Prostate gland (tissue), 2 donors: ENCODE measurements at regions not wholly inside any gene's neighbourhood (a gene's known extent, or its start where the extent isn't known, plus 50 kb on each side); places are given as distances from the start of the nearest gene placed in this dataset.

Source experiments
- DNase-seq: peaks from one replicate; pipeline ENCODE4 v3.0.0-alpha.2; 2019; ENCODE audit warnings: low spot score
- H3K27ac ChIP-seq, 2 donors: fragments of 200-600 bp; sonication (generic); 2 replicates each; pipeline ENCODE4 v1.5.1; 2017 to 2019
- H3K27me3 ChIP-seq: fragments of 200-600 bp; sonication (generic); replicated peaks from 2 replicates; pipeline ENCODE4 v1.5.1; 2019; ENCODE audit not compliant: insufficient read depth
- H3K36me3 ChIP-seq, 2 donors: fragments of 200-600 bp; sonication (generic); 1 replicate in 1 of 2; 2 replicates in 1 of 2; pipeline versions ENCODE4 v1.5.1 to v1.8.1; 2017 to 2019
- H3K4me1 ChIP-seq: fragments of 200-600 bp; sonication (generic); replicated peaks from 2 replicates; pipeline ENCODE4 v1.5.1; 2019
- H3K4me3 ChIP-seq, 2 donors: fragments of 200-600 bp; sonication (generic); 2 replicates each; pipeline ENCODE4 v1.5.1; 2017 to 2019
- H3K9me3 ChIP-seq: fragments of 200-600 bp; sonication (generic); 2 replicates; pipeline ENCODE4 v1.5.1; 2017
- POLR2A ChIP-seq: fragments of 450-650 bp; IDR thresholded peaks from one replicate; pipeline ENCODE4 v1.6.1; 2016; ENCODE audit warnings: antibody characterized with exemption, mild to moderate bottlenecking
- POLR2AphosphoS5 ChIP-seq: sonication (generic); formaldehyde crosslinking; IDR thresholded peaks from one replicate; pipeline ENCODE4 v1.6.1; 2017; ENCODE audit warnings: antibody characterized with exemption
- WGBS: methylation state at CpG from one replicate; pipeline ENCODE4 v1.1.5; 2018; 5-methylcytosine and 5-hydroxymethylcytosine counted together
- intact Hi-C: fragments of 100-400 bp; cut with DNase I; formaldehyde crosslinking; loops from one replicate; pipeline ENCODE4 v1.14.2; 2022
- TF ChIP-seq, protein P1 (sequence below), 4 experiments: fragments of 200-600 bp in 2 of 4; fragments of 450-650 bp in 2 of 4; sonication (generic) in 2 of 4; IDR thresholded peaks; 1 replicate in 3 of 4; 2 replicates in 1 of 4; pipeline ENCODE4 v1.5.1; 2016 to 2019; ENCODE audit warnings: antibody characterized with exemption in 4 of 4, mild to moderate bottlenecking in 2 of 4, moderate library complexity in 2 of 4

- DNase-seq: no peak
- TF ChIP-seq, protein P1, sequence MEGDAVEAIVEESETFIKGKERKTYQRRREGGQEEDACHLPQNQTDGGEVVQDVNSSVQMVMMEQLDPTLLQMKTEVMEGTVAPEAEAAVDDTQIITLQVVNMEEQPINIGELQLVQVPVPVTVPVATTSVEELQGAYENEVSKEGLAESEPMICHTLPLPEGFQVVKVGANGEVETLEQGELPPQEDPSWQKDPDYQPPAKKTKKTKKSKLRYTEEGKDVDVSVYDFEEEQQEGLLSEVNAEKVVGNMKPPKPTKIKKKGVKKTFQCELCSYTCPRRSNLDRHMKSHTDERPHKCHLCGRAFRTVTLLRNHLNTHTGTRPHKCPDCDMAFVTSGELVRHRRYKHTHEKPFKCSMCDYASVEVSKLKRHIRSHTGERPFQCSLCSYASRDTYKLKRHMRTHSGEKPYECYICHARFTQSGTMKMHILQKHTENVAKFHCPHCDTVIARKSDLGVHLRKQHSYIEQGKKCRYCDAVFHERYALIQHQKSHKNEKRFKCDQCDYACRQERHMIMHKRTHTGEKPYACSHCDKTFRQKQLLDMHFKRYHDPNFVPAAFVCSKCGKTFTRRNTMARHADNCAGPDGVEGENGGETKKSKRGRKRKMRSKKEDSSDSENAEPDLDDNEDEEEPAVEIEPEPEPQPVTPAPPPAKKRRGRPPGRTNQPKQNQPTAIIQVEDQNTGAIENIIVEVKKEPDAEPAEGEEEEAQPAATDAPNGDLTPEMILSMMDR (IDR thresholded peaks at IDR 0.05): no peak
- no peak for TF ChIP-seq POLR2AphosphoS5
- no peak for TF ChIP-seq POLR2A
- no peak overlapping the region for H3K4me3 ChIP-seq
- H3K27ac ChIP-seq: no peak overlapping the region
- H3K36me3 ChIP-seq: no peaks in the 10 kb centered on the region
- no peaks in the 10 kb centered on the region for H3K9me3 ChIP-seq
- WGBS: 87% methylated on average over 3 of the region's 3 CpGs
- intact Hi-C loops: no loop called here
- no peaks in the 10 kb centered on the region for H3K27me3 ChIP-seq
- no peaks in the 10 kb centered on the region for H3K4me1 ChIP-seq
These were observed 707.9 kb upstream of the NRSN1 start for GRCh38 chr6:23418095-23418494.

GRCh38 chr6:23419046-23419445 lies 707.0 kb upstream of the NRSN1 start:
- H3K4me1 ChIP-seq: no peaks in the 10 kb centered on the region
- no peaks in the 10 kb centered on the region for H3K36me3 ChIP-seq
- DNase-seq: no peak
- no peak overlapping the region for H3K4me3 ChIP-seq
- no peaks in the 10 kb centered on the region for H3K27me3 ChIP-seq
- TF ChIP-seq POLR2A (no peak), POLR2AphosphoS5 (no peak)
- TF ChIP-seq, protein P1 (IDR thresholded peaks at IDR 0.05): no peak
- no peak overlapping the region for H3K27ac ChIP-seq
- intact Hi-C loops: no loop called here
- H3K9me3 ChIP-seq: no peaks in the 10 kb centered on the region
- 98% methylated on average over 1 of the region's 1 CpG for WGBS

- no peak for DNase-seq
- Histone ChIP-seq H3K4me3 (no peak overlapping the region), H3K27me3 (no peaks in the 10 kb centered on the region), H3K4me1 (no peaks in the 10 kb centered on the region), H3K9me3 (no peaks in the 10 kb centered on the region), H3K36me3 (no peaks in the 10 kb centered on the region), H3K27ac (no peak overlapping the region)
- intact Hi-C loops: no loop called here
- WGBS: 94% methylated on average over 4 of the region's 4 CpGs
- no peak for TF ChIP-seq POLR2AphosphoS5
- TF ChIP-seq, protein P1 (IDR thresholded peaks at IDR 0.05): no peak
- TF ChIP-seq POLR2A: no peak
These were observed 705.2 kb upstream of the NRSN1 start for GRCh38 chr6:23420659-23421350.

GRCh38 chr6:23424584-23424983 lies 701.4 kb upstream of the NRSN1 start:
- 97% methylated on average over 3 of the region's 3 CpGs for WGBS
- H3K27me3 ChIP-seq: no peaks in the 10 kb centered on the region
- no peaks in the 10 kb centered on the region for H3K4me1 ChIP-seq
- intact Hi-C loops: no loop called here
- H3K4me3 ChIP-seq: no peak overlapping the region
- no peak overlapping the region for H3K27ac ChIP-seq
- H3K36me3 ChIP-seq: no peaks in the 10 kb centered on the region
- H3K9me3 ChIP-seq: no peaks in the 10 kb centered on the region
- no peak for DNase-seq
- TF ChIP-seq POLR2A: no peak

DNA sequence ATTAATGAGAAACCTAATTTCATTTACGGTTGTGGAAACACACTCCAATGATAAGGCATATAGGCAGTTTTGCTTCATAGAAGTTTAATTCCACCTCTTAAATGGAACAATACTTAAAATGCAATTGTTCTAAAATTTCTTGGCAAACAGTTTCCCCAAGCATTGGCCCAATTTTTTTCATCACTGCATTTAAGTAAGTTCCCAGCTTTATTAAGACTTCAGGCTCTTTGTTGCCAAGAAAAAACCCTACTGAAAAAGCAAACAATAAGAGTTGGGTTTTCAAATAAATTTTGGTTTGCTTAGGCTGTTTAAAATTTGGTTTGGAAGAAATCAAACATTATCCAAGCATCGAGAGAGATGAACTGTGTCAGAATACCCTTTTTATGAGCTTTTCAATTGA lies 690.9 kb upstream of the NRSN1 start:
- H3K4me1 ChIP-seq: no peaks in the 10 kb centered on the region
- no peak overlapping the region for H3K4me3 ChIP-seq
- intact Hi-C loops: no loop called here
- DNase-seq: no peak
- no peak overlapping the region for H3K27ac ChIP-seq
- H3K27me3 ChIP-seq: no peaks in the 10 kb centered on the region
- WGBS: 16% methylated on average over 2 of the region's 2 CpGs
- H3K9me3 ChIP-seq: no peaks in the 10 kb centered on the region
- TF ChIP-seq, protein P1 (IDR thresholded peaks at IDR 0.05): no peak
- TF ChIP-seq POLR2A (no peak), POLR2AphosphoS5 (no peak)
- H3K36me3 ChIP-seq: no peaks in the 10 kb centered on the region
